RWPE1 (cell line): ENCODE measurements at regions not wholly inside any gene's neighbourhood (a gene's known extent, or its start where the extent isn't known, plus 50 kb on each side); places are given as distances from the start of the nearest gene placed in this dataset.

Experiments
- CTCF ChIA-PET: fragments of 350-600 bp; sonication (Branson Sonifier 250); formaldehyde crosslinking; extraction: SDS; loops from one replicate; lab custom pipeline; 2021; lab: Yijun Ruan, JAX
- POLR2A ChIA-PET: fragments of 400-600 bp; formaldehyde crosslinking; extraction: SDS; loops from one replicate; lab custom pipeline; 2020; ENCODE audit warnings: antibody characterized with exemption; ENCODE audit not compliant: low non-redundant PET; lab: Yijun Ruan, JAX
- DNase-seq: peaks from one replicate; pipeline ENCODE4 v3.0.0; 2012; ENCODE audit warnings: low spot score
- H3K27ac ChIP-seq: fragments of 450-650 bp; 2 replicates; pipeline ENCODE4 v1.5.1; 2017
- TF ChIP-seq, protein P1 (sequence below): fragments of 450-650 bp; conservative IDR thresholded peaks from 2 replicates; pipeline ENCODE4 v1.5.1; 2017; ENCODE audit warnings: low read depth, mild to moderate bottlenecking

DNA sequence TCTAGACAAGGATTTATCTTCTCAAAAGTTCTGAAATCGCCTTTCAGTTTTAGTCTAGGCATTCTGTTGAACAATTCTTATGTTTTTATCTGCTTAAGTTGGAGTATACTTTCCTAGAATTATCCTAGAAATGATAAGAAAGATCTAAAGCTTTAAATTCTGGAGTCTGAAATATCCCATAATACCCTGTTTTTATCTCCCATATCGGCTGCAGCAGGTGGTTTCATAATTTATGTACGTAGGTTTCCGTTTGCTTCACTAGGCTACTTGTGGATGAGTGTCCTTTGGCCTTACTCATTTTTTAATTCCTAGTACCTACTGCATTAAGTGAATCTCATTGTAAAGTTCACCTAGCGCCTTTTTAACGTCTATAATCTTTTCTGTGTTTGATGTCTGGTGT, 58.5 kb upstream of the MGAT5 start:
- TF ChIP-seq, protein P1, sequence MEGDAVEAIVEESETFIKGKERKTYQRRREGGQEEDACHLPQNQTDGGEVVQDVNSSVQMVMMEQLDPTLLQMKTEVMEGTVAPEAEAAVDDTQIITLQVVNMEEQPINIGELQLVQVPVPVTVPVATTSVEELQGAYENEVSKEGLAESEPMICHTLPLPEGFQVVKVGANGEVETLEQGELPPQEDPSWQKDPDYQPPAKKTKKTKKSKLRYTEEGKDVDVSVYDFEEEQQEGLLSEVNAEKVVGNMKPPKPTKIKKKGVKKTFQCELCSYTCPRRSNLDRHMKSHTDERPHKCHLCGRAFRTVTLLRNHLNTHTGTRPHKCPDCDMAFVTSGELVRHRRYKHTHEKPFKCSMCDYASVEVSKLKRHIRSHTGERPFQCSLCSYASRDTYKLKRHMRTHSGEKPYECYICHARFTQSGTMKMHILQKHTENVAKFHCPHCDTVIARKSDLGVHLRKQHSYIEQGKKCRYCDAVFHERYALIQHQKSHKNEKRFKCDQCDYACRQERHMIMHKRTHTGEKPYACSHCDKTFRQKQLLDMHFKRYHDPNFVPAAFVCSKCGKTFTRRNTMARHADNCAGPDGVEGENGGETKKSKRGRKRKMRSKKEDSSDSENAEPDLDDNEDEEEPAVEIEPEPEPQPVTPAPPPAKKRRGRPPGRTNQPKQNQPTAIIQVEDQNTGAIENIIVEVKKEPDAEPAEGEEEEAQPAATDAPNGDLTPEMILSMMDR, result no peak
- no peak overlapping the region for H3K27ac ChIP-seq
- no peak for DNase-seq
- POLR2A ChIA-PET, result no interaction called here
- CTCF ChIA-PET, result no interaction called here

- ChIA-PET POLR2A (interaction anchor here (0.6 to 1.0 kb wide), 2 partner anchors 10 to 77 kb away, joined by 3 to 4 read pairs; no protein-coding TSS in a partner anchor), CTCF (interaction anchor here (0.7 kb wide), 1 partner anchor 253 kb away, joined by 3 read pairs; no protein-coding TSS in a partner anchor)
- no peak for DNase-seq
- no peak overlapping the region for H3K27ac ChIP-seq
- TF ChIP-seq, protein P1, result no peak
Measured at GRCh38 chr2:134197445-134197844, 56.4 kb upstream of the MGAT5 start.

GRCh38 chr2:134198006-134198634, 55.8 kb upstream of the MGAT5 start:
- ChIA-PET CTCF (interaction anchor here (0.7 kb wide), 2 partner anchors 252 to 1740 kb away, joined by 3 to 4 read pairs; no protein-coding TSS in a partner anchor), POLR2A (interaction anchor here (0.6 to 1.0 kb wide), 2 partner anchors 9 to 77 kb away, joined by 3 to 4 read pairs; no protein-coding TSS in a partner anchor)
- no peak for DNase-seq
- no peak overlapping the region for H3K27ac ChIP-seq
- TF ChIP-seq, protein P1, result no peak

DNA sequence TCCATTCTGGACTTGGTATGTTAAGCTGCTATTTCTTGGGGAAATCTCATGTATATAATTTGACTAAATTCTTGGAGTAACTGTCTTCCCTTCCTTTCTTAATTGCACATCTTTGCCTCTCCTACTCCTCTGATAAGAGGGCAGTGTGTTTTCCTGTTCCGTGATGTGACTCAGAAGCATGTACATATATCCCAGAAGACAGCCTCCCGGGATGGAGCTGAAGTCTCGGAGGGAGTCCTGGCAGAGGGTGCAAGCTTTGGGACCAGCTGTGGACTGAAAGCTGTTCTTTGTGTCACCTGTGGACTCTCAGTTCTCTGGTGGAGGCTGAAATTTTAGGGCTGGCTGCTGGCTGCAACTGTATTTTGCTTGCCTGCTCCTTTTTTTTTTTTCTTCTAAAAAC, 54.7 kb upstream of the MGAT5 start:
- no peak overlapping the region for H3K27ac ChIP-seq
- DNase-seq, result no peak
- POLR2A ChIA-PET, result no interaction called here
- TF ChIP-seq, protein P1, result no peak
- CTCF ChIA-PET, result no interaction called here

DNA sequence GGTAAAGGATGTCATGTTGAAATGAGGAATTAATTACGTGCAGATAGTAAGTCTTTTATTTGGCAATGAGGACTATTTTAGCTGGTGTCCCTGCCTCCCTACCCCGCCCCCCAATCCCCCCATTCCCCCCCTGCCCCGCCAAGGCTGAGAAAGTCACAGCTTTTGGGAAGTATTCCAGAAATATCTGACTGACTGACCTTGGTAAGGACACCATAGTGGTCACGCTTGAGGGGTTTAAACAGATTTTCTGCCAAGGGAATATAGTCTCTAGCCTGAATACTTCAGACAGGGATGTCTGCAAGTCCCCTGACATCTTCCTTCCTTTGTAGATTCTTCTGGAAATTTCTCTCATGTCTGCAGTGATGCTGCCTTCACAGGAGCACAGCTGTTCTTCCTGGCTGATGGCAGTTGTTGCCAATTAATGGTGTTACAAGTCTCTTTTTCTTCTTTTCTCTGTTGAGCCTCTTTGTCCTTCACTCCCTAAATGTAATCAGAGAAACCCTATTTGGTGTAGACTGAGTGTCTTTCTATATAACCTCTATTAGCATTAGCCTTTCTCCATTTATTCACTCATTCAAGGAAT, 53.7 kb upstream of the MGAT5 start:
- ChIA-PET POLR2A (no interaction called here), CTCF (no interaction called here)
- H3K27ac ChIP-seq, result no peak overlapping the region
- TF ChIP-seq, protein P1, result no peak
- no peak for DNase-seq

DNA sequence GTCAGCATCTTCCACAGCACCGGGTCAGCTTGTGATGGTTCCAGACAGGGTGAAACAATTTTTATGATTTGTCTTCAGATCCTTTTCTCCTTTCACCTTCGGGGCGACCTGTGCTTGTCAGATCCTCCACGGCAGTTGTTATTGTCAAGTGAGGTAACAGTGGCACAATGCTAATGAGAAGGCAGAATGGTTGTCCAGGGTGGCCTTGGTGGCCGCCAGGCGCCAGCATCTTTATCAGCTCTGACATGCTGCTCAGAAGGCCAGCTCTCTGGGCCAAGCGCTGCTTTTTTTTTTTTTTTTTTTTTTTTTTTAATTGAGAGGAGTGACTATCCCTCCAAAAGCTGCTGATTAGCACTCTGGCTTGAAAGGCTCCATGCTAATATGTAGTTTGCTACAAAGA, 52.3 kb upstream of the MGAT5 start:
- POLR2A ChIA-PET, result no interaction called here

More for the DNA sequence above, 52.3 kb upstream of the MGAT5 start:
- TF ChIP-seq, protein P1, result no peak
- no peak overlapping the region for H3K27ac ChIP-seq
- no peak for DNase-seq
- CTCF ChIA-PET, result interaction anchor here (0.6 kb wide), 1 partner anchor 140 kb away, joined by 5 read pairs; no protein-coding TSS in a partner anchor
